ENCODE measurements at regions not wholly inside any gene's neighbourhood (a gene's known extent, or its start where the extent isn't known, plus 50 kb on each side); places are given as distances from the start of the nearest gene placed in this dataset.

DNA sequence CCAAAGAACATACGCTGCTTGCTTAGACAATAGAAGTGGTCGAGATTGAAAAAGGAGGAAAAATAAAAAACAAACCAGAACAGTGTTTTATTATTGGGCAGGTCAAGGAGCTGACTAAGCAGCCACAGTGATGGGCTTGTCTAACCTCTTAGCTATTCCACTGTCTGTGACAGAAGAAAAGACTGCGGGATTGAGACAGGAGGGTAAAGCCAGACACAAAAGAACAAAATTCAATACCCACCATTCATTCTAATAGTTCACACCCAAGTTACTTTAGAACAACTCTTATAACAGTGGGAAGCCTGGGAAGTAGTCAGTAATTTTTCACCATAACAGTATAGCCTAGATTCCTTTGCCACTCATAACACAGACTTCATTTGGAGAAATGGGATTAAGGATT is 435.4 kb downstream of the MFSD1 start:
- intact Hi-C loops (cut with DNase I; ENCODE audit: low total_unique reads), result no loop called here
- DNase-seq, result no peak
- Histone ChIP-seq H3K27ac (no peak overlapping the region), H3K9me3 (no peaks in the 10 kb centered on the region), H3K27me3 (replicated peaks in 1 of 7) (no peaks in the 10 kb centered on the region), H3K4me1 (no peaks in the 10 kb centered on the region), H3K36me3 (no peaks in the 10 kb centered on the region), H3K4me3 (no peak overlapping the region)
- 74 to 81% (median 75%) methylated on average over 3 of the region's 3 CpGs for WGBS, 5 donors
- TF ChIP-seq POLR2A (IDR thresholded peaks at IDR 0.05), result no peak
- TF ChIP-seq POLR2AphosphoS5 (IDR thresholded peaks at IDR 0.05), result no peak
- TF ChIP-seq, protein P1, sequence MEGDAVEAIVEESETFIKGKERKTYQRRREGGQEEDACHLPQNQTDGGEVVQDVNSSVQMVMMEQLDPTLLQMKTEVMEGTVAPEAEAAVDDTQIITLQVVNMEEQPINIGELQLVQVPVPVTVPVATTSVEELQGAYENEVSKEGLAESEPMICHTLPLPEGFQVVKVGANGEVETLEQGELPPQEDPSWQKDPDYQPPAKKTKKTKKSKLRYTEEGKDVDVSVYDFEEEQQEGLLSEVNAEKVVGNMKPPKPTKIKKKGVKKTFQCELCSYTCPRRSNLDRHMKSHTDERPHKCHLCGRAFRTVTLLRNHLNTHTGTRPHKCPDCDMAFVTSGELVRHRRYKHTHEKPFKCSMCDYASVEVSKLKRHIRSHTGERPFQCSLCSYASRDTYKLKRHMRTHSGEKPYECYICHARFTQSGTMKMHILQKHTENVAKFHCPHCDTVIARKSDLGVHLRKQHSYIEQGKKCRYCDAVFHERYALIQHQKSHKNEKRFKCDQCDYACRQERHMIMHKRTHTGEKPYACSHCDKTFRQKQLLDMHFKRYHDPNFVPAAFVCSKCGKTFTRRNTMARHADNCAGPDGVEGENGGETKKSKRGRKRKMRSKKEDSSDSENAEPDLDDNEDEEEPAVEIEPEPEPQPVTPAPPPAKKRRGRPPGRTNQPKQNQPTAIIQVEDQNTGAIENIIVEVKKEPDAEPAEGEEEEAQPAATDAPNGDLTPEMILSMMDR (IDR thresholded peaks at IDR 0.05 in 8 of 11, conservative IDR thresholded peaks at IDR 0.05 in 3 of 11), result no peak

GRCh38 chr3:159238646-159239045 is 436.8 kb downstream of the MFSD1 start:
- intact Hi-C loops (cut with DNase I; ENCODE audit: low total_unique reads), result no loop called here
- no peaks in the 10 kb centered on the region for H3K4me1 ChIP-seq
- DNase-seq, result no peak
- WGBS, 5 donors, result 66 to 87% (median 83%) methylated on average over 2 of the region's 2 CpGs
- H3K4me3 ChIP-seq, result no peak overlapping the region
- H3K27me3 ChIP-seq (replicated peaks in 1 of 7), result no peaks in the 10 kb centered on the region
- no peak for TF ChIP-seq POLR2AphosphoS5 (IDR thresholded peaks at IDR 0.05)
- TF ChIP-seq, protein P1 (IDR thresholded peaks at IDR 0.05 in 8 of 11, conservative IDR thresholded peaks at IDR 0.05 in 3 of 11), result no peak
- TF ChIP-seq POLR2A (IDR thresholded peaks at IDR 0.05), result no peak
- no peaks in the 10 kb centered on the region for H3K36me3 ChIP-seq
- no peak overlapping the region for H3K27ac ChIP-seq
- H3K9me3 ChIP-seq, result no peaks in the 10 kb centered on the region

DNA sequence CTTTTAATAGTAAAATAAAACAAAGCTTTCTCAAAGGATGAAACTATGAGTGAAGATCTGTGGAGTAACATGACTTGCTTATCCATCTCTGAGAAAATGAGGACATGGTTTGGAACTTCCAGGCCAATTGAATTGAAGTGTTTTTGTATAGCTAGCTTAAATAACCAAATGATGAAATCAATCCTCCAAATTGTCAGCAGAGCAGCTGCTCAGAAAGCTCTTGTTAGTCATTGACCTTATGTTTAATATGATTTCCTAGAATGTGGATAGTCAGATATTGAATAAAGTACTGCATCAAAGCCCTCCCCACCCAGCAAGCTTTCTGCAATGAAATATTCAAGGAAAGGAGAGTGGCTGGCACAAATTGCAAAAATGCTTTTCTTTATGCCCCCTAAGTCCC is 437.2 kb downstream of the MFSD1 start:
- no peak for DNase-seq
- no peak overlapping the region for H3K4me3 ChIP-seq
- intact Hi-C loops (cut with DNase I; ENCODE audit: low total_unique reads), result no loop called here
- H3K4me1 ChIP-seq, result no peaks in the 10 kb centered on the region
- no peak overlapping the region for H3K27ac ChIP-seq
- no peaks in the 10 kb centered on the region for H3K9me3 ChIP-seq
- no peaks in the 10 kb centered on the region for H3K27me3 ChIP-seq (replicated peaks in 1 of 7)
- no peaks in the 10 kb centered on the region for H3K36me3 ChIP-seq
- no peak for TF ChIP-seq POLR2AphosphoS5 (IDR thresholded peaks at IDR 0.05)
- TF ChIP-seq POLR2A (IDR thresholded peaks at IDR 0.05), result no peak
- TF ChIP-seq, protein P1 (IDR thresholded peaks at IDR 0.05 in 8 of 11, conservative IDR thresholded peaks at IDR 0.05 in 3 of 11), result no peak

- Histone ChIP-seq H3K4me1 (no peaks in the 10 kb centered on the region), H3K36me3 (no peaks in the 10 kb centered on the region), H3K4me3 (no peak overlapping the region), H3K9me3 (no peaks in the 10 kb centered on the region), H3K27me3 (replicated peaks in 1 of 7) (no peaks in the 10 kb centered on the region), H3K27ac (no peak overlapping the region)
- no peak for TF ChIP-seq POLR2AphosphoS5 (IDR thresholded peaks at IDR 0.05)
- TF ChIP-seq, protein P1 (IDR thresholded peaks at IDR 0.05 in 8 of 11, conservative IDR thresholded peaks at IDR 0.05 in 3 of 11), result no peak
- TF ChIP-seq POLR2A (IDR thresholded peaks at IDR 0.05), result no peak
- intact Hi-C loops (cut with DNase I; ENCODE audit: low total_unique reads), result no loop called here
- 74 to 89% (median 78%) methylated on average over 4 of the region's 4 CpGs for WGBS, 5 donors
- DNase-seq, result no peak
Observed at GRCh38 chr3:159244933-159245332, 443.1 kb downstream of the MFSD1 start.

All from spleen (tissue), 11 donors.